ENCODE measurements at regions not wholly inside any gene's neighbourhood (a gene's known extent, or its start where the extent isn't known, plus 50 kb on each side); places are given as distances from the start of the nearest gene placed in this dataset.

DNA sequence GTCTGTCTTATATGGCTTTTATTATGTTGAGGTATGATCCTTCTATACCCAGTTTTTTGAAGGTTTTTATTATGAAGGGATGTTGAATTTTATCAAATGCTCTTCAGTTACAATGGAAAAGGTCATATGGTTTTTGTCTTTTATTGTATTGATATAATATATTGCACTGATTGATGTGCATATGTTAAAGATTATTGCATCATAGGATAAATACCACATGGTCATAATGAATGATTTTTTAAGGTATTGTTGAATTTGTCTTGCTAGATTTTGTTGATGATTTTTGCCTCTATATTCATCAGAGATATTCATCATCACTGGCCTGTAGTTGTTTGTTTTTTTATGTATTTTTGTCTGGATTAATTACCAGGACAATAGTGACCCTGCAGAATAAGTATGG, 339.2 kb upstream of the CT83 start:
- TF ChIP-seq, protein P1, sequence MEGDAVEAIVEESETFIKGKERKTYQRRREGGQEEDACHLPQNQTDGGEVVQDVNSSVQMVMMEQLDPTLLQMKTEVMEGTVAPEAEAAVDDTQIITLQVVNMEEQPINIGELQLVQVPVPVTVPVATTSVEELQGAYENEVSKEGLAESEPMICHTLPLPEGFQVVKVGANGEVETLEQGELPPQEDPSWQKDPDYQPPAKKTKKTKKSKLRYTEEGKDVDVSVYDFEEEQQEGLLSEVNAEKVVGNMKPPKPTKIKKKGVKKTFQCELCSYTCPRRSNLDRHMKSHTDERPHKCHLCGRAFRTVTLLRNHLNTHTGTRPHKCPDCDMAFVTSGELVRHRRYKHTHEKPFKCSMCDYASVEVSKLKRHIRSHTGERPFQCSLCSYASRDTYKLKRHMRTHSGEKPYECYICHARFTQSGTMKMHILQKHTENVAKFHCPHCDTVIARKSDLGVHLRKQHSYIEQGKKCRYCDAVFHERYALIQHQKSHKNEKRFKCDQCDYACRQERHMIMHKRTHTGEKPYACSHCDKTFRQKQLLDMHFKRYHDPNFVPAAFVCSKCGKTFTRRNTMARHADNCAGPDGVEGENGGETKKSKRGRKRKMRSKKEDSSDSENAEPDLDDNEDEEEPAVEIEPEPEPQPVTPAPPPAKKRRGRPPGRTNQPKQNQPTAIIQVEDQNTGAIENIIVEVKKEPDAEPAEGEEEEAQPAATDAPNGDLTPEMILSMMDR (IDR thresholded peaks at IDR 0.05) = no peak
- TF ChIP-seq POLR2A (IDR thresholded peaks at IDR 0.05) (no peak), EP300 (IDR thresholded peaks at IDR 0.05) (no peak), POLR2AphosphoS5 (IDR thresholded peaks at IDR 0.05) (no peak)

Measured in stomach (tissue), 4 donors.